Muscle of arm (tissue), 1 donor: ENCODE measurements at regions not wholly inside any gene's neighbourhood (a gene's known extent, or its start where the extent isn't known, plus 50 kb on each side); places are given as distances from the start of the nearest gene placed in this dataset.

ENCODE experiments used
- DNase-seq: peaks from one replicate; pipeline ENCODE4 v3.0.0-alpha.2; 2013

GRCh38 chr5:160511280-160511929 is 89.8 kb downstream of the PTTG1 start:
- no peak for DNase-seq
